ENCODE measurements at regions not wholly inside any gene's neighbourhood (a gene's known extent, or its start where the extent isn't known, plus 50 kb on each side); places are given as distances from the start of the nearest gene placed in this dataset.
A peak's percentile ranks its signal among the peaks of the same experiment; 100 is the strongest.

DNA sequence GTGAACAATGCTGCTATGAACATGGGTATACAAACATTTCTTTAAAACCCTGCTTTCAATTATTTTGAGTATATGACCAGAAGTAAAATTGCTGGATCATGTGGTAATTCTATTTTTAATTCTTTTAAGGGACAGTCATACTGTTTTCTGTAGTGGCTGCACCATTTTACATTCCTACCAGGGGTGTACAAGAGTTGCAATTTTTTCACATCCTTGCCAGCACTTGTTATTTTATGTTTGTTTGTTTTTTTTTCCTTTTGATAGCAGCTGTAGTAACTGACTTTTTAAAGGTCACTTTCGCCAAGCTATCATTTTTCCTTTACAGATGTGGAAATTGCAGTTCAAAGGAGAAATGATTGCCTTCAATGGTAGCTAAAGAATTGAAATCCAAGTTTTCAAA is 99.5 kb downstream of the GPR85 start:
- Histone ChIP-seq H2AFZ (ENCODE audit: control insufficient read depth, low read length) (no peak overlapping the region), H3K4me1 (ENCODE audit: control insufficient read depth, extremely low read depth, insufficient read depth, low read length) (peaks cover 15% of the 10 kb centered on the region), H3K27ac (ENCODE audit: control insufficient read depth, insufficient read depth, low read length) (no peak overlapping the region), H3K9me1 (ENCODE audit: control insufficient read depth, extremely low read depth, insufficient read depth, low read length) (no peaks in the 10 kb centered on the region), H3K4me2 (ENCODE audit: control insufficient read depth, extremely low read depth, insufficient read depth, low read depth, low read length) (no peak overlapping the region), H3K4me3 (ENCODE audit: control insufficient read depth in 2 of 3, extremely low read depth in 1 of 3, insufficient read depth in 2 of 3, low read depth in 1 of 3, low read length in 3 of 3) (no peak overlapping the region), H3K36me3 (ENCODE audit: control insufficient read depth in 2 of 2, extremely low read depth in 1 of 2, insufficient read depth in 2 of 2, low read length in 2 of 2) (no peaks in the 10 kb centered on the region), H3K9ac (ENCODE audit: control insufficient read depth, extremely low read depth, insufficient read depth, low read length) (no peak overlapping the region), H4K20me1 (ENCODE audit: control insufficient read depth, extremely low read depth, insufficient read depth, low read length) (no peaks in the 10 kb centered on the region), H3K9me3 (ENCODE audit: control insufficient read depth, low read depth, low read length) (no peaks in the 10 kb centered on the region), H3K27me3 (ENCODE audit: control insufficient read depth, extremely low read depth, insufficient read depth, low read length) (no peaks in the 10 kb centered on the region), H3K79me2 (ENCODE audit: control insufficient read depth, insufficient read depth, low read length) (no peaks in the 10 kb centered on the region)
- DNase-seq (ENCODE audit: low read depth, low spot score) (no peak), FAIRE-seq (no peak)
- dilution Hi-C loops (cut with MboI; ENCODE audit: extremely low pct_ligation_motif_present, low sequenced_read_pairs), result no loop called here
- TF ChIP-seq, protein P1, sequence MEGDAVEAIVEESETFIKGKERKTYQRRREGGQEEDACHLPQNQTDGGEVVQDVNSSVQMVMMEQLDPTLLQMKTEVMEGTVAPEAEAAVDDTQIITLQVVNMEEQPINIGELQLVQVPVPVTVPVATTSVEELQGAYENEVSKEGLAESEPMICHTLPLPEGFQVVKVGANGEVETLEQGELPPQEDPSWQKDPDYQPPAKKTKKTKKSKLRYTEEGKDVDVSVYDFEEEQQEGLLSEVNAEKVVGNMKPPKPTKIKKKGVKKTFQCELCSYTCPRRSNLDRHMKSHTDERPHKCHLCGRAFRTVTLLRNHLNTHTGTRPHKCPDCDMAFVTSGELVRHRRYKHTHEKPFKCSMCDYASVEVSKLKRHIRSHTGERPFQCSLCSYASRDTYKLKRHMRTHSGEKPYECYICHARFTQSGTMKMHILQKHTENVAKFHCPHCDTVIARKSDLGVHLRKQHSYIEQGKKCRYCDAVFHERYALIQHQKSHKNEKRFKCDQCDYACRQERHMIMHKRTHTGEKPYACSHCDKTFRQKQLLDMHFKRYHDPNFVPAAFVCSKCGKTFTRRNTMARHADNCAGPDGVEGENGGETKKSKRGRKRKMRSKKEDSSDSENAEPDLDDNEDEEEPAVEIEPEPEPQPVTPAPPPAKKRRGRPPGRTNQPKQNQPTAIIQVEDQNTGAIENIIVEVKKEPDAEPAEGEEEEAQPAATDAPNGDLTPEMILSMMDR (optimal IDR thresholded peaks at IDR 0.05 in 1 of 3, IDR thresholded peaks at IDR 0.05 in 1 of 3, conservative IDR thresholded peaks at IDR 0.05 in 1 of 3; ENCODE audit: extremely low read depth in 1 of 3, insufficient read depth in 2 of 3, low read length in 3 of 3), result no peak
- no peak for TF ChIP-seq EZH2 (IDR thresholded peaks at IDR 0.05; ENCODE audit: low read length)

DNA sequence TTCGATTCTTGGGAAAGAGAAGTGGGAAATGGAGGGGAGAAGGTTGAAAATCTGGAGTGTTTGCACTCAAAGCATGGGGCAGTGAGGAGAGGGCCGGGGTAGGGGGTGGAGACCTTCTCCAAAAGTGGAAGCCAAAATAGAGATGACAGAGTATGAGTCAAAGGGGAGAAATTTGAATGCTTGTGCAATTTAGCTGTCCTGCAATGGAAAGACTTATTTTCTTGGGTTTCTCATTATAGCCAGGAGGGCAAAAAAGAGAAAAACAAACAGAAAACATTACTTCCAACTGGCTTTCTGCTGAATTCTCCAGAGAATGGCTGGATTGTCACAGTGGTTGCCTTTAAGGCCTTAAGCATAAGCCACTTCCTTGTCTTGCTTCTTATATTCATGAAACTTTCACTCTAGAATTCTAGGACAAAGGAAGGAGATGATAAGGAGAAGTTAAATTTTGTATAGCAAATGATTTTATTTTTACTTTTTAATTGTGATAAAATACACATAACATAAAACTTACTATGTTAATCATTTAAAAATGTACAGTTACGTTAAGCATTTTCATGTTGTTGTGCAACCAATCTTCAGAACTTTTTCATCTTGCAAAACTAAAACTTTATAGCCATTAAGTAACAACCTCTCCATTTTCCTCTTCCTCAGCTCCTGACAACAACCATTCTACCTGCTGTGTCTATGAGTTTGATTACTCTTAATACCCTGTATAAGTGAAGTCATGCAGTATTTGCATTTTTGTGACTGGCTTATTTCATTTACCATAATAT is 100.2 kb downstream of the GPR85 start:
- TF ChIP-seq, protein P1 (optimal IDR thresholded peaks at IDR 0.05 in 1 of 3, IDR thresholded peaks at IDR 0.05 in 1 of 3, conservative IDR thresholded peaks at IDR 0.05 in 1 of 3; ENCODE audit: extremely low read depth in 1 of 3, insufficient read depth in 2 of 3, low read length in 3 of 3), result no peak
- no peak for TF ChIP-seq EZH2 (IDR thresholded peaks at IDR 0.05; ENCODE audit: low read length)
- no peak overlapping the region for H3K9ac ChIP-seq (ENCODE audit: control insufficient read depth, extremely low read depth, insufficient read depth, low read length)
- dilution Hi-C loops (cut with MboI; ENCODE audit: extremely low pct_ligation_motif_present, low sequenced_read_pairs), result no loop called here
- H3K79me2 ChIP-seq (ENCODE audit: control insufficient read depth, insufficient read depth, low read length), result no peaks in the 10 kb centered on the region
- H3K9me1 ChIP-seq (ENCODE audit: control insufficient read depth, extremely low read depth, insufficient read depth, low read length), result no peaks in the 10 kb centered on the region
- no peaks in the 10 kb centered on the region for H4K20me1 ChIP-seq (ENCODE audit: control insufficient read depth, extremely low read depth, insufficient read depth, low read length)
- peaks cover 15% of the 10 kb centered on the region for H3K4me1 ChIP-seq (ENCODE audit: control insufficient read depth, extremely low read depth, insufficient read depth, low read length)
- no peak overlapping the region for H2AFZ ChIP-seq (ENCODE audit: control insufficient read depth, low read length)
- H3K4me3 ChIP-seq (ENCODE audit: control insufficient read depth in 2 of 3, extremely low read depth in 1 of 3, insufficient read depth in 2 of 3, low read depth in 1 of 3, low read length in 3 of 3), result no peak overlapping the region
- H3K27ac ChIP-seq (ENCODE audit: control insufficient read depth, insufficient read depth, low read length), result peak overlapping the region; percentile 61
- DNase-seq (ENCODE audit: low read depth, low spot score) (no peak), FAIRE-seq (no peak)
- H3K9me3 ChIP-seq (ENCODE audit: control insufficient read depth, low read depth, low read length), result no peaks in the 10 kb centered on the region
- H3K27me3 ChIP-seq (ENCODE audit: control insufficient read depth, extremely low read depth, insufficient read depth, low read length), result no peaks in the 10 kb centered on the region
- H3K4me2 ChIP-seq (ENCODE audit: control insufficient read depth, extremely low read depth, insufficient read depth, low read depth, low read length), result peak overlapping the region; percentile 30
- no peaks in the 10 kb centered on the region for H3K36me3 ChIP-seq (ENCODE audit: control insufficient read depth in 2 of 2, extremely low read depth in 1 of 2, insufficient read depth in 2 of 2, low read length in 2 of 2)

Measured in keratinocyte (primary cell).